ENCODE measurements at regions not wholly inside any gene's neighbourhood (a gene's known extent, or its start where the extent isn't known, plus 50 kb on each side); places are given as distances from the start of the nearest gene placed in this dataset.
A peak's percentile ranks its signal among the peaks of the same experiment; 100 is the strongest.
"Not testable (repeated sequence)": the region's sequence is repeated elsewhere in the genome, so short reads cannot be mapped to it uniquely, and the experiment has no call there.

- no peak for DNase-seq (ENCODE audit: low spot score)
Observed at GRCh38 chr3:163547014-163547685, 1531.1 kb downstream of the SI start.

GRCh38 chr3:163543662-163544061 is 1534.6 kb downstream of the SI start:
- DNase-seq (ENCODE audit: low spot score) = no peak

- DNase-seq (ENCODE audit: low spot score) = no peak
Observed at GRCh38 chr3:163541629-163542028, 1536.7 kb downstream of the SI start.

GRCh38 chr3:163538387-163538786 is 1539.9 kb downstream of the SI start:
- no peak for DNase-seq (ENCODE audit: low spot score)

GRCh38 chr3:163533381-163533780 is 1544.9 kb downstream of the SI start:
- DNase-seq (ENCODE audit: low spot score) = no peak

GRCh38 chr3:163523375-163523774 is 1554.9 kb downstream of the SI start:
- DNase-seq (ENCODE audit: low spot score) = no peak

- DNase-seq (ENCODE audit: low spot score) = no peak
Observed at GRCh38 chr3:163521261-163521660, 1557.0 kb downstream of the SI start.

- no peak for DNase-seq (ENCODE audit: low spot score)
Observed at GRCh38 chr3:163518065-163518464, 1560.2 kb downstream of the SI start.

GRCh38 chr3:163513149-163513657 is 1565.1 kb downstream of the SI start:
- no peak for DNase-seq (ENCODE audit: low spot score)

GRCh38 chr3:163508206-163508605 is 1570.1 kb downstream of the SI start:
- no peak for DNase-seq (ENCODE audit: low spot score)

GRCh38 chr3:163504974-163505373 is 1573.3 kb downstream of the SI start:
- DNase-seq (ENCODE audit: low spot score) = no peak

- DNase-seq (ENCODE audit: low spot score) = not testable (repeated sequence)
Observed at GRCh38 chr3:163499736-163500219, 1578.5 kb downstream of the SI start.

GRCh38 chr3:163498842-163499735 is 1579.2 kb downstream of the SI start:
- DNase-seq (ENCODE audit: low spot score) = not testable (repeated sequence)

GRCh38 chr3:163491714-163492113 is 1586.6 kb downstream of the SI start:
- DNase-seq (ENCODE audit: low spot score) = no peak

GRCh38 chr3:163490119-163490518 is 1588.2 kb downstream of the SI start:
- peak; percentile 4 for DNase-seq (ENCODE audit: low spot score)

- DNase-seq (ENCODE audit: low spot score) = no peak
Observed at GRCh38 chr3:163482695-163483094, 1595.6 kb downstream of the SI start.

- no peak for DNase-seq (ENCODE audit: low spot score)
Observed at GRCh38 chr3:163481738-163482137, 1596.6 kb downstream of the SI start.

GRCh38 chr3:163476179-163476578 is 1602.1 kb downstream of the SI start:
- DNase-seq (ENCODE audit: low spot score) = no peak

GRCh38 chr3:163474766-163475165 is 1603.5 kb downstream of the SI start:
- no peak for DNase-seq (ENCODE audit: low spot score)

- DNase-seq (ENCODE audit: low spot score) = no peak
Observed at GRCh38 chr3:163468531-163469335, 1609.6 kb downstream of the SI start.

GRCh38 chr3:163462446-163462845 is 1615.8 kb downstream of the SI start:
- no peak for DNase-seq (ENCODE audit: low spot score)

- no peak for DNase-seq (ENCODE audit: low spot score)
Observed at GRCh38 chr3:163450698-163451097, 1627.6 kb downstream of the SI start.
